Renal cortical epithelial cell (primary cell): ENCODE measurements at regions not wholly inside any gene's neighbourhood (a gene's known extent, or its start where the extent isn't known, plus 50 kb on each side); places are given as distances from the start of the nearest gene placed in this dataset.

ENCODE experiments used
- DNase-seq: peaks from one replicate; pipeline ENCODE4 v3.0.0-alpha.2; 2011; ENCODE audit warnings: low read depth

DNA sequence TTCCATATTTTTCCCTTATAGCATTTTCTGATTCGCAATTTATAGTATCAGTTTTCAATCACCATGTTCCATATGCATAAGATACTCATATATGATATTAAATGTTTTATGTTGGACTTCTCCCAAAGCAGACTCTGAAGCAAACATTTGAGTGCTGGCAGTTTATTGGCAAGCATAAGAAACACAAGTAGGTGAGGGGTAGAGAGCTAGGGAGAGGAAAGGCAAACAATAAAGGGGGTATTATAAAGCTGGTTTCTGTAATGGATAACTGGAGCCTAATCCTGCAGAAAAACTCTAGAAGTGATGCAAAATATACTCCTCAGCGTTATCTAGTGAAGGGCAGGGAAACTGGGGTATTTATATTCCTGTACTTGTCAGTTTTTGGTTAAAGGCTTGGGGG, 491.5 kb upstream of the TGFBR2 start:
- DNase-seq: no peak

DNA sequence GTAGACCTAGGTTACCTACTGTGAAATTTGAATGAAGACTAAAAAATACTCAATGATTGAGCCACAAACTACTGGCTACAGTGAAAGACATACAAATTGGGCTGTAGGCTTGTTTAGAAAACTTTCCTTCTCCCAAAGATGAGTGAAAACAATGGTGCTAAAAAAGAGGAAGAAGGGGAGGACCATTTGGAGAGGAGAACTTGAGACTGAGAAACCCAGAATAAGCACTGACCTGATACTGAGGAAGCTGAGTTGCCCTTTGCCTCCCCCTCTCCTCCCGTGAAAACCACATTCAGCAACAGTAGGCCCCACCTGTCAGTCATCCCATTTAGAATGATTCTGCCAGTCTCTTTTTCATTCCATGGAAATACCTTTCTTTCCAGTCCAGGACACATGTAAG, 484.0 kb upstream of the TGFBR2 start:
- no peak for DNase-seq

DNA sequence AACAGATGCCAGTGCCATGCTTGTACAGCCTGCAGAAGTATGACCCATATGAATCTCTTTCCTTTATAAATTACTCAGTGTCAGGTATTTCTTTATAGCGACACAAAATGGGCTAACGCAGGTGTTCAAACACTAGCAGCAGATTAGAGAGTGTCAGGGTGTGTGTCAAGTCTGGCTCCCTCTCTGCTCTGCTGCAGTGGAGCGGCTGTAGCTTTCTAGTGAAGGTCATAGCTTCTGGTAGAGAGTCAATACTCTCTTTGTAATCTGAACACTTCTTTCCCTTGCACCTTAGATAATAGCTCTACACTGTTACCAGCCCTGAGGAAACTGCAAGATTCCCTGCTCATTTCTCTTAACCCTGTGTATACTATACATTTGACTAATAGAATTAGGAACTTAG, 483.2 kb upstream of the TGFBR2 start:
- no peak for DNase-seq

GRCh38 chr3:30123755-30124154, 482.6 kb upstream of the TGFBR2 start:
- DNase-seq: no peak

GRCh38 chr3:30124435-30125370, 481.7 kb upstream of the TGFBR2 start:
- DNase-seq: peak; percentile 88

- no peak for DNase-seq
These were observed 476.6 kb upstream of the TGFBR2 start for GRCh38 chr3:30129765-30130164.

GRCh38 chr3:30130391-30130790, 476.0 kb upstream of the TGFBR2 start:
- no peak for DNase-seq

DNA sequence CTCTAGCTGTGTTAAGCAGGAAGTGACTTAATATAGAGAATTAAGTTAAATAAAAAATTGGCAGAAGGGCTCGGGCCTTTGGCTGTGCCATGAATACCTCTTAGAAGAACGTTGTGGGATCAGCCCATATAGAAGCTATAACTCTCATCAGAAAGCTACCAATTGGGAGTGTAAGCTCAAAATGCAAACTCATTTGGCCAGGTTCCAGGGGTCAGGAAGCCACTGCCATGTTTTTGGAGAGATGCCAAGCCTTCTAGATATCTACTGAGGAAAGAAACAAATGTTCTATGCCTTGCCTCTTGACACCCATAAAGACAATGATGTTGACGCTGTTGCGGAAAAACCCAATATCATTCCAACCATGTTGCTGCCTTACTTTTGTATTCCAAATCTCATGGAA, 475.2 kb upstream of the TGFBR2 start:
- DNase-seq: no peak

GRCh38 chr3:30135190-30135589, 471.2 kb upstream of the TGFBR2 start:
- no peak for DNase-seq

- no peak for DNase-seq
These were observed 467.1 kb upstream of the TGFBR2 start for GRCh38 chr3:30139283-30139682.

DNA sequence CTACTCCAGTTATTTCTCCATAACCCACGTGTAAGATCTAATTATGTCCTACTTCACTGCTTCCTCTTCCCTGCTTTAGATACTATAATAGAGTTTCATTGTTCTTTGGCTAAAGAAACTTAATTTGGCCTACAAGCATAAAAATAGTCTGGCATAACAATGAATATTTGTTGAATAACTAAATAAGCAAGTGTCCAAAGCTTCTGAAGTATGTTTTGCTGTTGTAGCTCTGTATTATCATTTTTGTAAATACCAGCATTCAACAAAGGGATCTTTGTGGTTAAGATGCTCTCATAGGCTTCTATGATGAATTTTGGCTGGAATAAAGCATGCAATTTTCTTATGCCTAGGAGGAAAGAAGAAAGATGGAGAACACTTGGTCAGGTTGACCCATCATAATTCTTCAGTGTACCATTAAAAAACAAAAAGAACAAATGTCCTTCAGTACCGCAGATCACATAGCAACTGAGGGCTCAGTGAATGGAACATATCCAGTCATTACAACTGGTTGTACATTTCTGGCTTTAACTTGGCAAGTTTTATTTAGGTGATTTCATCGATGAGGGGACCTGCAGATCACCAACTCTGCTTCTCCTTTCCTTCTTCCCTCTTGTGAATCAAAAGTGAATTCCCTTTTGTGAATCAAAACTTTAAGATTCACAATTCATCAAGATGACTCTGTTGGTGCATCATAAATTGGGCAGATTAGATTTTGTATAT, 465.9 kb upstream of the TGFBR2 start:
- no peak for DNase-seq

- DNase-seq: no peak
These were observed 465.2 kb upstream of the TGFBR2 start for GRCh38 chr3:30141178-30141581.

DNA sequence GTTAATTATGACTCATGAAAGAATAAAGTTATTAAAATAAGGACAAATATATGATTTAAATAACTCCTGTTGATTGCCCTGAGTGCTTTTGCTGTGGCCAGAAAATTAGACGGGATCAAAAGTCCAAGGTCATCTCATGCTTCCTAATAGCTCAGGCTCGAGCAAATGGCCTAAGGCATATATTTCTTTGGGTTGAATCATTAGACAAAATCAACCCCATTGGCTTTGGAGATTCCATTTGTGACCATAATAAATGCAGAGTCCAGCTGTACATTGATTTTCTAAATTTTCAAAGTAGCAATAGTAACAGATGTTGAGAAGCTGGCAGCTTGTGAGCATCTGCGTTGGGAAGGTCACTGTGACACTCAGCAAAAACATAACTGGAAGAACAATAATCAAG, 464.5 kb upstream of the TGFBR2 start:
- DNase-seq: no peak

DNA sequence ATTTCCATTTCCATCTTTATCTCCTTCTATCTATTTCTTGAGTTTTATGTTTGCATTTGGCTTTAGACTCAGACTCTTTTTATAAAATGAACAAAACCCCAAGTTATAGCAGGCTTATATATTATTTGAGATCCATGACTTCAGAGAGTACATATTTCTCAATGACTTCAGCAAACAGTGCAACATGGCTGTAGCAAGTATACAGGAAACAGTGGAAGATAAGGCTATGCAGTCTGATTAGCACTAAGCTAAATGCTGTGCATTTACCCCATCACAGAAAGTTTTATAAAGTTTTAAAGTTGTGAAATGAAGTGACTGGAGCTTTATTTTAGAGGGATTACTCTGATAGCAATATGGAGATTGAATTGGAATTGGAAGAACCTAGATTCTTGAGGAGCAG, 463.5 kb upstream of the TGFBR2 start:
- DNase-seq: no peak

DNA sequence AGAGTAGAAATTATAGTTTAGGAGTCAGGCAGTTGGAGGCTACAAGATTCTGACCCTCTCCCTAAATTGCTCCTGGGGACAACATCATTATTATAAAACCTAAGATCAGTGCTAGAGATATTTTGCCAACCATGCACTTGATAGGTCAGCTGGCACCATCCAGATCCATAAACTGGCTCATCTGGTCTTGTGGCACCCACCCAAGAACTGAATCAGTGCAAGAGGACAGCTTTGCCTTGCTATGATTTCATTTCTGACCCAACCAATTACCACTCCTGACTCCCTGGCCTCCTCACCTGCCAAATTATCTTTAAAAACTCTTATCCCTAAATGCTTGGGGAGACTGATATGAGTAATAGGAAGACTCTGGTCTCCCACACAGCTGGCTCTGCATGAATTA, 461.1 kb upstream of the TGFBR2 start:
- DNase-seq: no peak

- no peak for DNase-seq
These were observed 459.4 kb upstream of the TGFBR2 start for GRCh38 chr3:30146978-30147377.

DNA sequence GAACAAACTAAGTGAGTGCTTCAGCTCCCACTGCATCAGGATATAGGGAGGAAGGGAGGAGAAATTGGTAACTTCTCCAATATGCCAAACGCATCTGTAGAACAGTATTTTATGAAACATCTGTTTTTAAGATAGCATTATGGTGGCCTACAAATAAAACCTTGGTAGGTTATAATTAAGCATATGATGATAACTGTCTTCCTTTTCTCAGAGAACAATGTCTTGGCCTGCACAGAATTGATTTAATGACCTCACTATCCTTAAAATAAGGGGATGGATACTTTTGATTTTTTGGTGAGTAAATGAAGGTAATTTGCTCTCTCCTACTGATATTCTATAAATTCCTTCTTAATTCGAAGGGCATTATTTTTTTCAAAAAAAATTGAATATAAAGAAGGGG, 451.5 kb upstream of the TGFBR2 start:
- no peak for DNase-seq

- DNase-seq: no peak
These were observed 450.6 kb upstream of the TGFBR2 start for GRCh38 chr3:30155755-30156154.

DNA sequence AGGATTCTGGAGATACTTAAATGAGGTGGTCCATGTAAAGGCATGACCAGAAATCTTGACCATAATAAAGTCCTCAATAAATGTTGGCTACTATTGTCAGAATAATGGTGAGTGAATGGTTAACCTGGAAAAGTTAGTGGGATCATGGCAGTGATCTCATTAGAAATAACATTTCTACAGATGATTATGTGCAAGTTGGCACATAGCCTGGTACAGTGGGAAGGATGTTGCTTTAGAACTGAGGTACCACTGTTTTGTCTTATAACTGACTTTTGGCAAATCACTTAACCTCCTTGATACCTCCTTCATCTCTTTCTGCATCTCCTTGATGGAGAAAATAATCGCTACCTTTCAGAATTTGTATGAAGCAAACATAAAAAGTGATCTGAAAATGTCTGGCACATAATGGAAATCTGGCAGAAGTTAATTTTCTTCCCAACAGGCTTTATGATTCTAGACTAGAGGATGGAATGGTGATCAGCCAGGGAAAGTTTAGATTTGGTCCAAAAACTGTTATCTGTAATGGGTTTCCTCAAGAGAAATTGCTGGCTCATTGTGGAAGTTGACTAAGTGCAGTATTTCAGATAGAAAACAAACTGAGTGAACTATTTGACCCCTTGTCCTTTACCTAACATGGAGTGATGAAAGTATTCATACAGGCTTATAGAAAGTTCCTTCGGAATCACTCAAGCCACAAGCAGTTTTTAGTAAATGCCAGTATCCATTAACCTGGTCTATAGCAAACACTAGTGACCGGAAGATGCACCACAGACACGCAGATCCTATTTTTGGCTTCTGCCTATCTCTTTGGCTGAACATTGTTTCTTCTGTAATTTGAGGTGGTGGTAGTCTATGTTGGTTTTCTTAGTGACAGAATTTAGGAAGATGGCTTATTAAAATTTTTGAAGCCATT, 449.6 kb upstream of the TGFBR2 start:
- DNase-seq: peak; percentile 49

DNA sequence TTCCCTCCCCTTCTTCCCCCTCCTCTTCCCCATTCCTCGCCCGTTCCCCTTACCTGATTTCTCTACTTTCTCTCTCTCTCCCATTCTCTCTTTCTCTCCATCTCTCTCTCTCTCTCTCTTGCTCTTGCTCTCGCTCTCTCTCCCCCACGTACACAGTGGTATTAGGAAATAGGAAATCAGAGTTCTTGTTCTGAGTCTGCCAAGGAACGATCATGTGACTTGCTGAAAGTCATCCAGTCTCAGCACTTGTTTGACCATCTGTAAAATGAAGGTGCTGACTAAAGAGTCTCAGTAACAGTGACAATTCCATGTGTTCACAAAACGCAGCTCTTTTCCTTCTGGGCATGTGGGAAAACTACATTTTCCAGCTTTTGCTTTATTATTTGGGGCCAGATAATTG, 445.0 kb upstream of the TGFBR2 start:
- DNase-seq: peak; percentile 84

DNA sequence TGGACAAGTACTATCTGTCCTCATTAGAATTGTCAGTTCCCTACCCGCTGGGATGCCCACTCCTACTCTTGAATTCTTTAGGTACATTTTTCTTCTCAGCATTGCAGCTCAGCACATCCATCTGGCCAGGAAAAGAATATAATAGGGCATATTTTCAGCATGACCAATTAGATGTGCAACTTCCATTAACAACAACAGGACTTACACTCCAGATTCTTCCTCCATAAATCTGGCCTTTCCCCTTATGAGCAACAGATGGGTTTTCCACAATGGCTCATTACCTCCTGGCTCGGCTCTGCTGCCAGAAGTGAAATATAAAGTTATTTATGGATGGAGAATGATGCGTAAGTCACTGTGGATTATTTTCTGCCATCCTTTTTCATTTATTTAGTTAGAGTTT, 443.8 kb upstream of the TGFBR2 start:
- DNase-seq: peak; percentile 50

- DNase-seq: no peak
These were observed 439.9 kb upstream of the TGFBR2 start for GRCh38 chr3:30166535-30166934.
